ENCODE measurements at regions not wholly inside any gene's neighbourhood (a gene's known extent, or its start where the extent isn't known, plus 50 kb on each side); places are given as distances from the start of the nearest gene placed in this dataset.

- Histone ChIP-seq H3K79me1 (ENCODE audit: low read depth, low read length) (no peaks in the 10 kb centered on the region), H3K27ac (ENCODE audit: low read depth, low read length) (no peak overlapping the region), H3K23ac (ENCODE audit: insufficient read length) (no peak overlapping the region), H2BK120ac (replicated peaks; ENCODE audit: low read depth, low read length) (no peak overlapping the region), H3K9me3 (ENCODE audit: insufficient read depth in 2 of 2, low read depth in 1 of 2, low read length in 1 of 2) (no peaks in the 10 kb centered on the region), H2BK5ac (ENCODE audit: low read depth, low read length) (no peak overlapping the region), H3K14ac (ENCODE audit: insufficient read length) (no peak overlapping the region), H3K36me3 (ENCODE audit: control insufficient read depth in 2 of 4, insufficient read depth in 4 of 4, low read length in 3 of 4) (no peaks in the 10 kb centered on the region), H2AFZ (ENCODE audit: low read length) (no peak overlapping the region), H2BK12ac (ENCODE audit: low read depth, low read length) (no peak overlapping the region), H3K4me3 (ENCODE audit: extremely low read depth in 1 of 4, insufficient read depth in 2 of 4, low read depth in 3 of 4, low read length in 4 of 4) (no peak overlapping the region), H2BK15ac (ENCODE audit: low read length) (no peak overlapping the region), H3K18ac (ENCODE audit: extremely low read depth, low read length) (no peak overlapping the region), H2BK20ac (ENCODE audit: low read length) (no peak overlapping the region), H4K5ac (ENCODE audit: insufficient read length, low read depth, low read length) (no peak overlapping the region), H3K4me2 (ENCODE audit: insufficient read depth in 1 of 2, low read depth in 2 of 2, low read length in 2 of 2) (no peak overlapping the region), H2AK5ac (ENCODE audit: low read depth, low read length) (no peak overlapping the region), H3K23me2 (ENCODE audit: low read depth, low read length) (no peaks in the 10 kb centered on the region), H3K56ac (replicated peaks; ENCODE audit: insufficient read length, low read depth, low read length) (no peak overlapping the region), H4K20me1 (replicated peaks in 1 of 2; ENCODE audit: control insufficient read depth in 1 of 2, insufficient read depth in 2 of 2, low read length in 2 of 2) (no peaks in the 10 kb centered on the region), H4K91ac (replicated peaks; ENCODE audit: insufficient read length, low read length) (no peak overlapping the region), H3K79me2 (ENCODE audit: control insufficient read depth in 1 of 2, insufficient read depth in 2 of 2, low read length in 2 of 2) (no peaks in the 10 kb centered on the region), H4K8ac (ENCODE audit: extremely low read depth, insufficient read depth, low read length) (no peak overlapping the region), H3K9ac (replicated peaks in 1 of 4; ENCODE audit: extremely low read depth in 1 of 4, low read depth in 3 of 4, low read length in 3 of 4) (no peak overlapping the region), H3K4me1 (replicated peaks in 1 of 4; ENCODE audit: control insufficient read depth in 3 of 4, insufficient read depth in 4 of 4, low read length in 3 of 4) (no peaks in the 10 kb centered on the region), H3K27me3 (replicated peaks in 1 of 4; ENCODE audit: control insufficient read depth in 3 of 4, extremely low read depth in 1 of 4, insufficient read depth in 3 of 4, low read length in 3 of 4) (no peaks in the 10 kb centered on the region), H3K4ac (replicated peaks; ENCODE audit: insufficient read length, low read depth, low read length) (no peak overlapping the region)
- no peak for TF ChIP-seq YY1 (IDR thresholded peaks at IDR 0.05; ENCODE audit: low read depth, low read length)
- no peak for TF ChIP-seq JUN (IDR thresholded peaks at IDR 0.05; ENCODE audit: low read depth, low read length)
- no peak for TF ChIP-seq TAF7 (optimal IDR thresholded peaks at IDR 0.05; ENCODE audit: borderline replicate concordance, low read depth, low read length)
- no peak for TF ChIP-seq CEBPB (IDR thresholded peaks at IDR 0.05; ENCODE audit: low read depth, low read length)
- TF ChIP-seq RXRA (IDR thresholded peaks at IDR 0.05; ENCODE audit: insufficient read depth, low read depth, low read length) = no peak
- TF ChIP-seq ZNF274 (IDR thresholded peaks at IDR 0.05; ENCODE audit: borderline replicate concordance, extremely low read depth, low read length) = no peak
- no peak for TF ChIP-seq GABPA (IDR thresholded peaks at IDR 0.05; ENCODE audit: borderline replicate concordance, insufficient read depth, low read length)
- ChIA-PET CTCF (ENCODE audit: partially characterized antibody) (interaction anchor here (1.4 to 2.8 kb wide), 3 partner anchors 11 to 141 kb away, joined by 3 to 8 read pairs (median 6); no protein-coding TSS in a partner anchor), POLR2A (ENCODE audit: partially characterized antibody) (no interaction called here)
- FAIRE-seq = no peak
- no peak for DNase-seq (ENCODE audit: low read depth in 1 of 2, low spot score in 2 of 2)
Observed at GRCh38 chr2:223113161-223113560, 61.2 kb downstream of the KCNE4 start.

Data from H1 (cell line).